ENCODE measurements at regions not wholly inside any gene's neighbourhood (a gene's known extent, or its start where the extent isn't known, plus 50 kb on each side); places are given as distances from the start of the nearest gene placed in this dataset.

GRCh38 chr6:71028236-71028876 lies 71.5 kb upstream of the B3GAT2 start:
- Histone ChIP-seq H3K9ac (replicated peaks in 1 of 4; ENCODE audit: extremely low read depth in 1 of 4, low read depth in 3 of 4, low read length in 3 of 4) (no peak overlapping the region; a peak in 1 of 7 replicates), H4K5ac (ENCODE audit: insufficient read length, low read depth, low read length) (peak overlapping the region; percentile 10), H2AK5ac (ENCODE audit: low read depth, low read length) (no peak overlapping the region), H2BK12ac (ENCODE audit: low read depth, low read length) (peak overlapping the region; percentile 68; the same call in 1 of the 2 replicates), H3K4me2 (ENCODE audit: insufficient read depth in 1 of 2, low read depth in 2 of 2, low read length in 2 of 2) (no peak overlapping the region), H3K9me3 (ENCODE audit: insufficient read depth in 2 of 2, low read depth in 1 of 2, low read length in 1 of 2) (no peaks in the 10 kb centered on the region), H3K27me3 (replicated peaks in 1 of 4; ENCODE audit: control insufficient read depth in 3 of 4, extremely low read depth in 1 of 4, insufficient read depth in 3 of 4, low read length in 3 of 4) (no peaks in the 10 kb centered on the region), H4K91ac (replicated peaks; ENCODE audit: insufficient read length, low read length) (peak overlapping the region; percentile 42), H3K4me1 (replicated peaks in 1 of 4; ENCODE audit: control insufficient read depth in 3 of 4, insufficient read depth in 4 of 4, low read length in 3 of 4) (peaks cover 0 to 4% (median 3%) of the 10 kb centered on the region in 4 experiments; a peak in 4 of 7 replicates), H3K23ac (ENCODE audit: insufficient read length) (no peak overlapping the region), H2BK120ac (replicated peaks; ENCODE audit: low read depth, low read length) (no peak overlapping the region), H2BK20ac (ENCODE audit: low read length) (peak overlapping the region; percentile 61; the same call in 1 of the 2 replicates), H2BK5ac (ENCODE audit: low read depth, low read length) (no peak overlapping the region), H4K8ac (ENCODE audit: extremely low read depth, insufficient read depth, low read length) (peak overlapping the region; percentile 18; the same call in 1 of the 2 replicates), H3K79me1 (ENCODE audit: low read depth, low read length) (no peaks in the 10 kb centered on the region), H3K56ac (replicated peaks; ENCODE audit: insufficient read length, low read depth, low read length) (no peak overlapping the region), H3K79me2 (ENCODE audit: control insufficient read depth in 1 of 2, insufficient read depth in 2 of 2, low read length in 2 of 2) (no peaks in the 10 kb centered on the region), H2AFZ (ENCODE audit: low read length) (peak overlapping the region; percentile 92), H3K4me3 (ENCODE audit: extremely low read depth in 1 of 4, insufficient read depth in 2 of 4, low read depth in 3 of 4, low read length in 4 of 4) (no peak overlapping the region), H2BK15ac (ENCODE audit: low read length) (no peak overlapping the region), H3K36me3 (ENCODE audit: control insufficient read depth in 2 of 4, insufficient read depth in 4 of 4, low read length in 3 of 4) (no peaks in the 10 kb centered on the region), H3K23me2 (ENCODE audit: low read depth, low read length) (no peaks in the 10 kb centered on the region), H4K20me1 (replicated peaks in 1 of 2; ENCODE audit: control insufficient read depth in 1 of 2, insufficient read depth in 2 of 2, low read length in 2 of 2) (no peaks in the 10 kb centered on the region), H3K27ac (ENCODE audit: low read depth, low read length) (no peak overlapping the region; the same call in 1 of the 2 replicates), H3K4ac (replicated peaks; ENCODE audit: insufficient read length, low read depth, low read length) (no peak overlapping the region), H3K18ac (ENCODE audit: extremely low read depth, low read length) (no peak overlapping the region; the same call in 1 of the 2 replicates), H3K14ac (ENCODE audit: insufficient read length) (no peak overlapping the region)
- TF ChIP-seq TEAD4 (IDR thresholded peaks at IDR 0.05; ENCODE audit: low read depth, low read length): 0 out of 2 replicates have a peak, but pooled peaks have one; percentile 25
- TF ChIP-seq MAFK (IDR thresholded peaks at IDR 0.05; ENCODE audit: low read depth, low read length): peak; percentile 79; the same call in 1 of the 2 replicates
- TF ChIP-seq RXRA (IDR thresholded peaks at IDR 0.05; ENCODE audit: insufficient read depth, low read depth, low read length): no peak
- peak; percentile 76 for TF ChIP-seq BACH1 (IDR thresholded peaks at IDR 0.05; ENCODE audit: low read length)
- 77% methylated on average over 7 of the region's 7 CpGs; no CpG with 5 or more reads in 1 of the 2 experiments for WGBS, 2 experiments (ENCODE audit: extremely low coverage in 1 of 2, insufficient coverage in 1 of 2, insufficient read length in 1 of 2, insufficient replicate concordance in 2 of 2, low coverage in 1 of 2, low lambda C conversion rate in 2 of 2, missing lambda C conversion rate in 1 of 2)
- ChIA-PET POLR2A (ENCODE audit: partially characterized antibody) (interaction anchor here (0.7 to 0.8 kb wide), 2 partner anchors 11 to 615 kb away, joined by 3 read pairs; partner anchors contain the start of gene FAM135A), CTCF (ENCODE audit: partially characterized antibody) (interaction anchor here (0.6 to 1.7 kb wide), 6 partner anchors 11 to 464 kb away, joined by 3 to 4 read pairs (median 4); partner anchors contain the start of gene B3GAT2)
- DNase-seq (ENCODE audit: low read depth in 1 of 2, low spot score in 2 of 2) (no peak), FAIRE-seq (no peak)
